ENCODE measurements at regions not wholly inside any gene's neighbourhood (a gene's known extent, or its start where the extent isn't known, plus 50 kb on each side); places are given as distances from the start of the nearest gene placed in this dataset.

GRCh38 chr12:111084605-111085004 is 164.2 kb upstream of the MYL2 start:
- DNase-seq (ENCODE audit: missing footprints) (no peak), ATAC-seq (no peak)
- intact Hi-C loops (cut with DNase I), result no loop called here

DNA sequence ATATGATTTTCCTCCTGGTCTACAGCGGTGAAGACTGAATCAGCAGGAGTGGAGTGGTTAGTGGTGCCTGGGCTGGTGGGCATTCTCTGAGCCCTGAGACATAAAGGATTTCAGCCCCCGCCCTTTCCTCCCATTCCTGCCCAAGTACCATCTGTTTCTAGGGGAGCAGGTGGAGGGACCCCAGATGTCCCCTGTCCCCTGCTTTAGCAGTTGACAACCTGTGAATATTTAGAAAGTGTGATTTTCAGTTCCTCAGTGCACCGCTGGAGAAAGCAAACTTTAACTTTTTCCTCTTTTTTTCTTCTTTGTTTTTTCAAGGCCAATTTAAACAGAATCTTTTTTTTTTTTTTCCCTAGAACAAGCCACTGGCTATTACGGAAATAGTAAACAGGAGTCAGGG is 163.8 kb upstream of the MYL2 start:
- intact Hi-C loops (cut with DNase I), result no loop called here
- ATAC-seq, result no peak
- no peak for DNase-seq (ENCODE audit: missing footprints)

- ATAC-seq, result no peak
- intact Hi-C loops (cut with DNase I), result no loop called here
- DNase-seq (ENCODE audit: missing footprints), result no peak
These were observed 161.2 kb upstream of the MYL2 start for GRCh38 chr12:111081600-111081999.

DNA sequence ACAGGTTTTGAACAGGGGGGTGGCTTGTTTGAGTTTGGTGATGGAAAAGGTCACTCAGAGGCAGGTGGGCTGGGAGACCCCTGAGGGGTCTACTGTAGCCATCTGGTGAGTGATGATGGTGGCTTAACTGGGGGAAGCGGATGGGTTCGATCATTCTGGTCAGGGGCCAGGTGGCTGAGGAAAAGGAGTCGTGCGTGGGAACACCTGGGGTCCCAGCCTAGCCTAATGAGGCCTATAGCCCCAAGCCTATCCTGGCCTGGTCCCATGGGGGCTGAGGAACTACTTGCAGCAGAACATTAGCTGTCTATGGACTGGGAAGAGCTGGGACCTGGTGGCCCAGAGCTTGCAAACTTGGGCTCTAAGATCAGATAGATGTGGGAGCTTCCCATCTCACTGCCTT is 158.4 kb upstream of the MYL2 start:
- DNase-seq (ENCODE audit: missing footprints) (no peak), ATAC-seq (peak; percentile 13)
- intact Hi-C loops (cut with DNase I), result no loop called here

DNA sequence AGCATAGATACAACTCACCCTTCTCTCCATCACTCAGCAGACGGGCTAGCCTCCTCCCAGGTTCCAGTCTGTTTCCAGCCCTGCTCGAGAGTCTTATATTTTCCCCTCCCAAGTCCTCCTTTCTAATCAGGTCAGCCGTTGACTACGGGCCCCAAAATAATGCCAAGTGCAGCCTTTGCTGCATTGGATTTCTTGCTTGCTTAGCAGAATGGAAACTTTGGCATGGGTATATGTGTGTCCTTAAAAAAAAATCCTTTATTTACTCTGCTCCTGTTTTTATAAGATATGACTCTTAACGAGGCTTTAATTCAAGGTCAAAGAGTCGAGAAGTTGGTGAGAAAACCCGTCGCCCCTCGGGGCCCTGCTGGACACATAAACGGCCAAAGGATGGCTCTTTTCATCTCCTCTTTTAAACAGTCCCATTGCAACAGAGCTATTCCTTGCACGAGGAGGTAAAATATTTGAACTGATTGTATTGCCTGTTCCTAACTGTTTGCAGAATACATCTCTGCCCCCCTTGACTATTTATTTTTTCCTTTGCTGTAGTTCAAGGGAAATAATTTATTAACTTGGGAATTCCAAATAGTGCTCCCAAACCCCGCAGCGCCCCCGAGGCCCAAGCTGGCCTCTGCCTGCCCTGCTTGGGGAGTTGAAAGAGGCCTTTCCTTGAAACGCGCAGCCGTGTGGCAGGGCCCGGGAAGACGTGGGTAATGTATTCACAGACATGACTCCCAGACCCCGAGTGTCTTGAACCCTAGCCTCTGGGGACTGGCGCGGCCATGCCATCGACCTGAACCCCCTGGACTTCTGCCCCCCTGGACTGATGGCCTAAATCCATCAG is 156.5 kb upstream of the MYL2 start:
- intact Hi-C loops (cut with DNase I), result no loop called here
- ATAC-seq, result no peak
- no peak for DNase-seq (ENCODE audit: missing footprints)

DNA sequence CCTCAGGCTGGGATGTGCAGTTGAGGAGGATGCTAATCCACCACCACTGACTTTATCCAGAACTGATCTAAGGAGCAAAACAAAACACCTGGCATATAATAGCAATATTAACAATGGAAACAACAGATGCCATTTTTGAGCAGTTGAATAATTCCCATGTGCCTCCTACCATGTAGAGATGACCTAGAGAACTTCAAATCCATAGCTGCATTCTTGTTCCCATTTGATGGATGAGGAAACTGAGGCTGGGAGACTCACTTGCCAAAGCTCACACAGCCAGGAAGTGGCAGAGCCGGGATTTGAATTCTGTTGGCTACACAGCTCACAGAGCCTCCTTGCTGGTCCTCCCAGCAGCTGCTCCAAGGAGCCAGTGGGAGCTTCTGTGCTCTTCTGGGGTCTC is 155.8 kb upstream of the MYL2 start:
- DNase-seq (ENCODE audit: missing footprints), result no peak
- intact Hi-C loops (cut with DNase I), result no loop called here

DNA sequence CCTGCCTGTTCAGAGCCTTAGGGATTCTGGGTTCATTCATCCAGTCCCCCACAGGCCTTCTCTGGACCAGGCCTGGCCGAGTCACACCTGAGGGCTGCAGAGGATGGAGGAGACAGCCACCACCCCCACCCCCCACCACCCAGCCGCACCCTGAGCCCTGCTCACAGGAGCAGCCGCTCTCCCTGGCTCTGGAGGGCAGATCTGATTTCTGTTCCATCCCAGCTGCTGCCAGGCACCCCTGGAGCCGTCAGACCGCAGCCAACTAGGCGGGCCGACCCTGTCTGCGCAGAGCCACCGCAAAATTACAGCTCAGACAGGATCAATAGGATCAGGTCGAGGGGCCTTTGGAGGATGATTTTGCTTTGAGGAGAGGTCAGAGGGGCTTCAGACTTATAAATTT is 154.6 kb upstream of the MYL2 start:
- ATAC-seq (no peak), DNase-seq (ENCODE audit: missing footprints) (no peak)
- intact Hi-C loops (cut with DNase I), result no loop called here

More for the DNA sequence above, 155.8 kb upstream of the MYL2 start:
- no peak for ATAC-seq

- DNase-seq (ENCODE audit: missing footprints), result no peak
- intact Hi-C loops (cut with DNase I), result no loop called here
- no peak for ATAC-seq
These were observed 154.2 kb upstream of the MYL2 start for GRCh38 chr12:111074559-111074958.

DNA sequence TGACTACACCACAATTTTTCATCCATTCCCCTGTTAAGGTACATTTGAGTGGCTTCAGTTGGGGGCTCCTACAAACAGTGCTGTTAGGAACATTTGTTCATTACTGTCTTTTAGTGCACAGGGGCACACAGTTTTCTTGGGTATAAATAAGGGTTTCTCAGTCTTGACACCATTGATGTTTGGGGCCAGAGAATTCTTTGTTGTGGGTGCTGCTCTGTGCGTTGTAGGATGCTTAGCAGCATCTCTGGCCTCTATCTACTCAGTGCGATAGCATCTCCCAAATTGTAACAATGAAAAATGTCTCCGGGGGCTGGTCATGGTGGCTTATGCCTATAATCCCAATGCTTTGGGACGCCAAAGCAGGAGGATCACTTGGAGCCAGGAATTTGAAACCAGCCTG is 153.0 kb upstream of the MYL2 start:
- DNase-seq (ENCODE audit: missing footprints), result no peak
- intact Hi-C loops (cut with DNase I), result no loop called here

DNA sequence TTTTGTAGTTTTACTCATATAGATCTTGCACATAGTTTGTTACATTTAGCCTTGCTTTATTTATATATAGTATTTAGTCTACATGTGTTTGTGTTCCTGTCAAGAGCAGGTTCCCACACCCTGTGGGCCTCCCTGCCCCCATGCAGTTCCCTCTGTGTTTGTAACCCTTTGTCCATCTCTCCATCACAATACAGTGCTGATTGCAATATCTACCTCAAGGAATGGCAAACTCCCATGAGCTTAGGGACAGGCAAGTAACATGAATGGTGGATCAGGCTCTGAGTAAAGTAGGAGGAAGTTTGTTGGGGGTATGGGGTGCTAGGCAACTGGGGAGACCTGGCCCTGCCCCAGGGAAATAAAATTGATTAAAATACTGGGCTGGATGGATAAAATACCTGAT is 151.9 kb upstream of the MYL2 start:
- no peak for DNase-seq (ENCODE audit: missing footprints)
- intact Hi-C loops (cut with DNase I), result no loop called here
- ATAC-seq, result no peak

More for the DNA sequence above, 153.0 kb upstream of the MYL2 start:
- ATAC-seq, result no peak

GRCh38 chr12:111069886-111070285 is 149.5 kb upstream of the MYL2 start:
- DNase-seq (ENCODE audit: missing footprints), result no peak
- intact Hi-C loops (cut with DNase I), result no loop called here
- ATAC-seq, result no peak

DNA sequence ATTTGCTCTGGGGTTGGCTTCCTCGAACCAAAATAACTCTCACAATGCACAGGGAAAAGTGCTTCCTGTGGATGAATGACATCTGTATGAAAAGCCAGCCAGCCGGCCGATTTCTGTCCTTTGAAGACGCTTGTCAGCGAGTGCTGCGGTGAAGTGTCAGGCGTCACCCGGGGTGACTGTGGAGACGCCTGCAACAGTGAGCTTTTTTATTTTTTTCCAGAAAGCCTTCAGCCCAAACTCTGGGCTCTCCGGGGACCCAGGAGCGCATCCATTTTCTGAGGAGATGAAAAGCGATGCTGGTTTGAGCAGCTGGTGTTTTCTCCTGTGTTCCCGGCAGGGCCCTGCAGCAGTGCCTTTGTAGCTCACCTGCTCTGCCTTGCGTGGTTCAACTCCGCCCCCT is 147.9 kb upstream of the MYL2 start:
- intact Hi-C loops (cut with DNase I), result no loop called here
- DNase-seq (ENCODE audit: missing footprints) (no peak), ATAC-seq (no peak)

DNA sequence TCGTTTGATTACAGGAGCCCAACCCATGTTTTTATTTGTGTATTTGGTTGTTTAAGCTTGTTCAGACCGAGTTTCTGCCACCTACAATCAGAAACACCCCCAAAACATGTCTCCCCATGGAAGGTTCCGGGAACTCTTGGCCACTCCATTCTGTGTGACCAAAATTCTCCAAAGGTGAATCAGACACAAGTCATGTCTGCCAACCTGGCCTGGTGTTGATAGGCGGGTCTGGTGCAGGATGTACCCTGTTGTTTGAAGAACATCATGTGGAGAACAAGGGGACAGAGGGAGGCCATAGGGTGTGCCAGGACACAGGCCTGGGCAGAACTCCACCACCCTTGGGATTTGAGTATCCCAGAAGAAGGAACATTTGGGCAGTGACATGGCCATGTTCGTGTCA is 147.1 kb upstream of the MYL2 start:
- intact Hi-C loops (cut with DNase I), result no loop called here
- DNase-seq (ENCODE audit: missing footprints) (no peak), ATAC-seq (no peak)

- no peak for ATAC-seq
- intact Hi-C loops (cut with DNase I), result no loop called here
- DNase-seq (ENCODE audit: missing footprints), result no peak
These were observed 146.5 kb upstream of the MYL2 start for GRCh38 chr12:111066744-111067437.

DNA sequence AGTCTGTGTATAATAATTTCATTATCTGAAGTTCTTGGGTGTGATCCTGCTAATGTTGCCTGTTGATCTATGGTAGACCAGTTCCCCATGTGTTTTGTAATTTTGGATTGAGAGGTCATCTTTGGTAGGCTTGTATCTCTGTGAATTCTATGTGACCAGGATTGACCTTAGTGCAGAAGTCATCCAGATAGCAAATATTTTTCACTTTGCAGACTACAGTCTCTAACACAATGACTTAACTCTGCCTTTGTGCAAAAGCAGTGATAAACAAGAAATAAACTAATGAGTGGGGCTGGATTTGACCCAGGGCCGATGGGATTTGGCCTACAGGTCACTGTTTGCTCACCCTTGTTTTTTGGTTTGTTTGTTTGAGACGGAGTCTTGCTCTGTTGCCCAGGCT is 144.6 kb upstream of the MYL2 start:
- DNase-seq (ENCODE audit: missing footprints), result no peak
- no peak for ATAC-seq
- intact Hi-C loops (cut with DNase I), result no loop called here

- intact Hi-C loops (cut with DNase I), result no loop called here
- ATAC-seq, result no peak
- DNase-seq (ENCODE audit: missing footprints), result no peak
These were observed 143.8 kb upstream of the MYL2 start for GRCh38 chr12:111064154-111064553.

DNA sequence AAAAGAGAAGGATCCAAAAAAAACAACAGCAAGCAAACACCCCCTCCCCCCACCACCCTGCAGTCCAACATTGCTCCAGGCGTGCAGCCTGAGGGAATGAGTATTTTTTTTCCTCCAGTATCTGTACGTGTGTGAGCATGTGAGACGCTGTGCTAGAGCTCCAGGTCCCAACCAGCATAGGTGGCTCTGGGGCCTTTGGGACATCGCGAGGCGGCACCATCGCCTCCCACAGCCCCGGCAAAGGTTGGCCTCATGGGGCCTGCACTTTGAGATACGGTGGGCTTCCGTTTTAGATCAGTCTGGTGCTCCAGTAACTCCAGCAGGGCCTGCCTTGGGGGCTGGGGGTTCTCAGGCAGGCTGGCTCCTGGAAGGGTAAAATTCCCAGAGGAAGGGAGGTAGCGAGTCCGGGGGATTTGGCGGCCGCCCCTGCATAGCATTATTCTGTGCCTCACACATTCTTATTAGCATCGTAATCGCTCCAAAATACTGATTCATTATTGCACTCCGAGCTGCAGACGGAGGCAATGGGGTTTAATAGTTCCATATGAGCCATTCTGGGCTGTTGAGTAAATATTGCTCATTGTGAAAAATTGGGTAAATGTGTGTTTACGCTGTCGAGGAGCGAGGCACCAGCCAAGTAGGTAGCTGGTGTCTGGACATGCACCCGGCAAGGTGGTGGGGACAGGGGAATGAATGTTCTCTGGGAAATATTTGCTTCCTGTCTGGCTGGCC is 143.1 kb upstream of the MYL2 start:
- DNase-seq (ENCODE audit: missing footprints) (no peak), ATAC-seq (no peak)
- intact Hi-C loops (cut with DNase I), result no loop called here

DNA sequence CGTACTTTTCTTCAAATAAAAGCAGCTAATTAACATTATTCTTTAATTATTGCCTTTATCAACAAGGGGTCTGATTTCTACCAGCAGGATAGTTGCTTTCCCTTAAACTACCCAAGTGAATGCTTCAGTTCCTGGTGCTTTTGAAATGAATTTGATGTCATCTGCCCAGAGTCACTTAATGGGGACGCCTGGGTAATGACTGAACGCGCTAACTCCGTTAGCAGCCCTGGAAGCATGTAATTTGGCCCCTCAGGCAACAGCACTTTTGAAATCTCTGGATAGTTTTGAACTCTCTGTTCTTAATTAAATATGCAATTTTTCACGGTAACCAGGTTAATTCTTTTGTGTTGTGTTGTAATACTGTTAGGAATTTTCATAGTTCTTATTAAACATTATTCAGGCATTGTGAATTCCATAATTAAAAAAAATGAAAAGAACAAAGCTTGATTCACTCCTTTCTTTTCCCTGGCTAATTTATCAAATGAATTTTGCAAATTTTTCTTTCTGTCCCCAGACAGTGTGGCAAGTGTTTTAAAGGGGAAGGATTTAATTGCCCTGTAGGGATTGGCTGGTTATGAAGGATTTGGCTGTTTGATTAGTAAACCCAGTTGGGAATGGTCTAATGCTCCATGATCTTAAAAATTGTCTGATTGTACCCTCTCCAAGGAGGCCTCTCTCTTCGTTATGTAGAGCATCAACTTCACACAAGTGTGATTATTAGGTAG is 137.5 kb upstream of the MYL2 start:
- ATAC-seq, result no peak
- DNase-seq (ENCODE audit: missing footprints), result no peak
- intact Hi-C loops (cut with DNase I), result no loop called here
